Mesenchymal stem cell (in vitro differentiated cells and primary cell): ENCODE measurements at regions not wholly inside any gene's neighbourhood (a gene's known extent, or its start where the extent isn't known, plus 50 kb on each side); places are given as distances from the start of the nearest gene placed in this dataset.

Experiments used
- DNase-seq: peaks from one replicate; pipeline ENCODE4 v3.0.0-alpha.2; 2013
- H2AFZ ChIP-seq: one replicate; pipeline ENCODE4 v1.6.1; 2013; ENCODE audit warnings: low read depth, mild to moderate bottlenecking, control low read depth, inconsistent platforms, low read length, moderate library complexity
- H2AK5ac ChIP-seq: 2 replicates; pipeline ENCODE4 v1.6.1; 2013; ENCODE audit warnings: low read length, moderate library complexity, mild to moderate bottlenecking, inconsistent platforms; ENCODE audit not compliant: severe bottlenecking
- H2BK120ac ChIP-seq: one replicate; pipeline ENCODE4 v1.6.1; 2013; ENCODE audit warnings: low read depth, mild to moderate bottlenecking, inconsistent platforms, low read length, moderate library complexity
- H2BK12ac ChIP-seq, 2 experiments: one replicate each; pipeline ENCODE4 v1.6.1; 2013; ENCODE audit warnings: inconsistent platforms in 2 of 2, low read length in 2 of 2, mild to moderate bottlenecking in 2 of 2, moderate library complexity in 2 of 2, control low read depth in 1 of 2
- H2BK15ac ChIP-seq: one replicate; pipeline ENCODE4 v1.6.1; 2013; ENCODE audit warnings: mild to moderate bottlenecking, low read depth, inconsistent platforms; ENCODE audit not compliant: poor library complexity, severe bottlenecking
- H2BK5ac ChIP-seq: 2 replicates; pipeline ENCODE4 v1.6.1; 2013; ENCODE audit warnings: low read depth, mild to moderate bottlenecking, low read length, control low read depth, inconsistent platforms; ENCODE audit not compliant: poor library complexity, severe bottlenecking
- H3K14ac ChIP-seq, 2 experiments: one replicate each; pipeline ENCODE4 v1.6.1; 2013; ENCODE audit warnings: inconsistent platforms in 2 of 2, low read length in 2 of 2, control low read depth in 1 of 2, mild to moderate bottlenecking in 1 of 2, moderate library complexity in 1 of 2
- H3K18ac ChIP-seq, 2 experiments: one replicate each; pipeline ENCODE4 v1.6.1; 2013; ENCODE audit warnings: inconsistent platforms in 2 of 2, low read length in 2 of 2, control low read depth in 1 of 2, low read depth in 1 of 2, mild to moderate bottlenecking in 1 of 2
- H3K23ac ChIP-seq, 2 experiments: one replicate each; pipeline ENCODE4 v1.6.1; 2013; ENCODE audit warnings: inconsistent platforms in 2 of 2, low read length in 2 of 2, mild to moderate bottlenecking in 2 of 2, moderate library complexity in 2 of 2, control low read depth in 1 of 2
- H3K27ac ChIP-seq: 2 replicates; pipeline ENCODE4 v1.5.1; 2013; ENCODE audit warnings: mild to moderate bottlenecking, moderate library complexity, low read length, control low read depth, inconsistent platforms; ENCODE audit not compliant: poor library complexity, severe bottlenecking
- H3K27me3 ChIP-seq, 2 experiments: 2 replicates each; pipeline versions ENCODE4 v1.6.1 to v1.7.0; 2013; ENCODE audit warnings: low read length in 2 of 2, mild to moderate bottlenecking in 2 of 2, moderate library complexity in 2 of 2, control low read depth in 1 of 2, inconsistent platforms in 1 of 2; ENCODE audit not compliant: control insufficient read depth in 1 of 2, insufficient read depth in 1 of 2
- H3K36me3 ChIP-seq, 2 experiments: 2 replicates each; pipeline versions ENCODE4 v1.6.1 to v1.7.0; 2013; ENCODE audit warnings: low read length in 2 of 2, control low read depth in 1 of 2, inconsistent platforms in 1 of 2, low read depth in 1 of 2, mild to moderate bottlenecking in 1 of 2; ENCODE audit not compliant: insufficient read depth in 2 of 2, control insufficient read depth in 1 of 2
- H3K4ac ChIP-seq, 2 experiments: one replicate each; pipeline ENCODE4 v1.6.1; 2013; ENCODE audit warnings: inconsistent platforms in 2 of 2, low read length in 2 of 2, mild to moderate bottlenecking in 2 of 2, moderate library complexity in 2 of 2, control low read depth in 1 of 2, low read depth in 1 of 2
- H3K4me1 ChIP-seq: 2 replicates; pipeline ENCODE4 v1.6.1; 2013; ENCODE audit warnings: low read depth, low read length, control low read depth; ENCODE audit not compliant: control insufficient read depth, insufficient read depth
- H3K4me2 ChIP-seq: 2 replicates; pipeline ENCODE4 v1.6.1; 2013; ENCODE audit warnings: low read length, mild to moderate bottlenecking, inconsistent platforms; ENCODE audit not compliant: poor library complexity, severe bottlenecking
- H3K4me3 ChIP-seq, 2 experiments: 2 replicates each; pipeline versions ENCODE4 v1.5.1 to v1.7.0; 2013; ENCODE audit warnings: low read length in 2 of 2, mild to moderate bottlenecking in 2 of 2, control low read depth in 1 of 2, low read depth in 1 of 2; ENCODE audit not compliant: insufficient read depth in 1 of 2
- H3K79me1 ChIP-seq: replicated peaks from 2 replicates; pipeline ENCODE4 v1.6.1; 2013; ENCODE audit warnings: mild to moderate bottlenecking, control low read depth, low read length, inconsistent platforms; ENCODE audit not compliant: poor library complexity, severe bottlenecking
- H3K9ac ChIP-seq: 2 replicates; pipeline ENCODE4 v1.7.0; 2013; ENCODE audit warnings: mild to moderate bottlenecking, low read length, moderate library complexity
- H3K9me3 ChIP-seq: 2 replicates; pipeline ENCODE4 v1.7.0; 2013; ENCODE audit warnings: mild to moderate bottlenecking, low read length; ENCODE audit not compliant: control insufficient read depth
- H4K8ac ChIP-seq: one replicate; pipeline ENCODE4 v1.6.1; 2013; ENCODE audit warnings: inconsistent platforms, mild to moderate bottlenecking, low read length, moderate library complexity
- H4K91ac ChIP-seq: one replicate; pipeline ENCODE4 v1.6.1; 2013; ENCODE audit warnings: mild to moderate bottlenecking, low read length, inconsistent platforms
- WGBS: methylation state at CpG from one replicate; pipeline ENCODE4 v1.1.7; 2013; ENCODE audit warnings: mixed read lengths; 5-methylcytosine and 5-hydroxymethylcytosine counted together

DNA sequence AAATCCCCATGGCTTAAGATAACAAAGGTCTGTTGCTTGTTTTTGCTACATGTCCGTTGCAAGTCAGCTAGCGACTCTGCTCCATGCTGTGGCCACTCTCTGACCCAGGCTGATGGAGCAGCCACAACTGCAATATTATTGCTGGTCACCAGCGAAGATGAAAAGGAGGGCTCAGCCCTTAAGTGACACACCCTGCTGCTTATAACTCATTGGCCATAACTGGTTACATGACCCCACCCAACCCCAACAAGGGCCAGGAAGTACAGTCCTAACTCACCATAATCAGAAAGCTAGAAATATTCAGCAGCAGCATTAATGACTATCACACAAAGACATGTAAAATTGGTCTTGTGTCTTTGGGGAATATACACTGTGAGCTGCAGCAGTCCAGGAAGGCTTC lies 224.3 kb downstream of the SOX9 start:
- Histone ChIP-seq H2BK12ac (peak overlapping the region in 1 of 2 experiments; percentile 24), H2BK120ac (no peak overlapping the region), H3K27me3 (peaks cover 0 to 7% of the 10 kb centered on the region in 2 experiments), H4K8ac (no peak overlapping the region), H4K91ac (no peak overlapping the region), H3K79me1 (no peaks in the 10 kb centered on the region), H3K4me3 (no peak overlapping the region), H2AK5ac (peak overlapping the region; percentile 14), H3K14ac (no peak overlapping the region), H3K4ac (no peak overlapping the region), H3K4me2 (no peak overlapping the region), H3K4me1 (peaks cover 20% of the 10 kb centered on the region), H3K18ac (peak overlapping the region in 1 of 2 experiments; percentile 19), H3K9ac (no peak overlapping the region), H3K36me3 (no peaks in the 10 kb centered on the region), H2BK5ac (no peak overlapping the region), H2AFZ (no peak overlapping the region), H3K23ac (no peak overlapping the region), H3K27ac (no peak overlapping the region), H3K9me3 (no peaks in the 10 kb centered on the region), H2BK15ac (peak overlapping the region; percentile 78)
- 79% methylated on average over 3 of the region's 3 CpGs for WGBS
- DNase-seq, result no peak

DNA sequence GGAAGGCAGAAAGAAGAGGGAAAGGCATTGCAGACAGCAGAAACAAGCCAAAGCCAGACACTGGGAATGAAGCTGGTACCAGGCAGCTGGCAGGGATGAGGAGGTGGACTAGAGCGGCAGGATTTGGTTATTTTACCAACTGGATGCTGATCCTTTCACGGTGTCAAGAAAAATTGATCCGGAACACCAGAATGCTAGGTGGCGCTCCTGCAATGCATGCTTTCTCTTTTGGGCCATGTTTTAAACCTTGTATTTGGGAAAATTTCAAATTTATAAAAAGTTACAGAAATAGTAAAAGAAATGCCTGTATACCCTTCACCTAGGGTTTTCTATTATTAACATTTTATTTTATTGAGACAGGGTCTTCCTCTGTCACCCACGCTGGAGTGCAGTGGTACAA lies 224.7 kb downstream of the SOX9 start:
- Histone ChIP-seq H4K8ac (no peak overlapping the region), H2AFZ (no peak overlapping the region), H2BK12ac (peak overlapping the region in 1 of 2 experiments; percentile 12), H3K27me3 (peaks cover 0 to 7% of the 10 kb centered on the region in 2 experiments), H2AK5ac (peak overlapping the region; percentile 14), H3K23ac (no peak overlapping the region), H3K4ac (no peak overlapping the region), H2BK15ac (no peak overlapping the region), H3K4me2 (no peak overlapping the region), H3K27ac (no peak overlapping the region), H3K9ac (no peak overlapping the region), H3K9me3 (no peaks in the 10 kb centered on the region), H3K4me1 (peaks cover 18% of the 10 kb centered on the region), H2BK120ac (no peak overlapping the region), H3K18ac (no peak overlapping the region), H3K36me3 (no peaks in the 10 kb centered on the region), H3K79me1 (no peaks in the 10 kb centered on the region), H3K14ac (no peak overlapping the region), H4K91ac (no peak overlapping the region), H2BK5ac (no peak overlapping the region), H3K4me3 (no peak overlapping the region)
- WGBS, result 97% methylated on average over 4 of the region's 5 CpGs
- DNase-seq, result no peak

DNA sequence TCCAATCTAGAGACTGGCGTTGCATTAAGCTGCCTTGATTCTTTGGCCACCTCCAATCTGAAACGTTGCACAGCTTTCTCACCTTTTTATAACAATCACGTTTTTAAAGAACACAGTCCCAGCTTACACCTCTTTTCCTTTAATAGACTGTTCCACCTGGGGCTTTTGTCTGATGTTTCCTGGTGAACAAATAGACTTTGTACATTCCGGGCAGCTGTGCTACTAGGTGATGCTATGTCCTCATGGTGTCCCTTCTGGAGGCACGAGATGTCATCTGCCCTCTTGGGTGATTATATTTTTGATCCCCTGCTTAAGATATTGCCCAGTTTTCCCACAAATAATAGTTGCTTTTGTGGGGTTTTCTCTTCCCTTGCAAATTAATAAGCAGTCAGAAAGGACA lies 225.5 kb downstream of the SOX9 start:
- H2AK5ac ChIP-seq, result no peak overlapping the region
- H3K4me2 ChIP-seq, result no peak overlapping the region
- 94% methylated on average over 5 of the region's 5 CpGs for WGBS
- H3K23ac ChIP-seq, result no peak overlapping the region
- H3K27me3 ChIP-seq, result peaks cover 0 to 7% of the 10 kb centered on the region in 2 experiments
- H3K36me3 ChIP-seq, result no peaks in the 10 kb centered on the region
- H3K4me3 ChIP-seq, result no peak overlapping the region
- no peak overlapping the region for H2BK5ac ChIP-seq
- no peak overlapping the region for H2BK120ac ChIP-seq
- H4K91ac ChIP-seq, result no peak overlapping the region
- H3K4me1 ChIP-seq, result peaks cover 18% of the 10 kb centered on the region
- H3K79me1 ChIP-seq, result no peaks in the 10 kb centered on the region
- no peak overlapping the region for H2BK15ac ChIP-seq
- no peak overlapping the region for H3K9ac ChIP-seq
- H3K9me3 ChIP-seq, result no peaks in the 10 kb centered on the region
- no peak for DNase-seq
- H3K4ac ChIP-seq, result no peak overlapping the region
- H4K8ac ChIP-seq, result no peak overlapping the region
- no peak overlapping the region for H3K14ac ChIP-seq
- H2BK12ac ChIP-seq, result no peak overlapping the region
- no peak overlapping the region for H3K18ac ChIP-seq
- H2AFZ ChIP-seq, result no peak overlapping the region
- H3K27ac ChIP-seq, result no peak overlapping the region

DNA sequence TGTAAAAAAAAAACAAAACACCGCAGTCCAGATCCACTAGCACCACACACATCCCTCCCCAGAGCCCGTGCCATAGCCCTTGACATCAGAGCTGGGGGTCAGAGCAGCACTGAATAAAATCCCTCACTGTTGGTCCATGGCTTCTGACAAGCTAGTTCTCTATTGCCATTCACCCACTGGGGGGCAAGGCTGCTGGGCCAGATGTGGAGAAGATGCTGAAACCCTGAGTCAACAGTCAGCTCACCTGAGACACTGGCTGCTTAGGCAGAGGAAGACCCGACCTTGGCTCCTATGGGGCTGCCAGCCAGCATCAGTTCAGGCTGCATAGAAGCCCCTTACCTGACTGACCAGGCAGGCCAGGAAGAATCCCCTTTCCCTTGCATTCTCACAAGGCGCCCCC lies 228.2 kb downstream of the SOX9 start:
- Histone ChIP-seq H3K14ac (no peak overlapping the region), H3K27ac (no peak overlapping the region), H2AFZ (no peak overlapping the region), H4K8ac (no peak overlapping the region), H3K4ac (no peak overlapping the region), H3K4me1 (peaks cover 6% of the 10 kb centered on the region), H3K9me3 (peaks cover 2% of the 10 kb centered on the region), H2BK15ac (no peak overlapping the region), H4K91ac (no peak overlapping the region), H2BK120ac (no peak overlapping the region), H3K9ac (no peak overlapping the region), H2AK5ac (no peak overlapping the region), H3K79me1 (no peaks in the 10 kb centered on the region), H2BK12ac (peak overlapping the region in 1 of 2 experiments; percentile 1), H3K18ac (peak overlapping the region in 1 of 2 experiments; percentile 11), H2BK5ac (no peak overlapping the region), H3K27me3 (peaks cover 0 to 19% of the 10 kb centered on the region in 2 experiments), H3K4me3 (no peak overlapping the region), H3K23ac (peak overlapping the region in 1 of 2 experiments; percentile 83), H3K4me2 (no peak overlapping the region), H3K36me3 (no peaks in the 10 kb centered on the region)
- no peak for DNase-seq
- WGBS, result 72% methylated on average over 3 of the region's 4 CpGs
